Trophoblast cell (in vitro differentiated cells and primary cell): ENCODE measurements at regions not wholly inside any gene's neighbourhood (a gene's known extent, or its start where the extent isn't known, plus 50 kb on each side); places are given as distances from the start of the nearest gene placed in this dataset.

Experiments
- DNase-seq, 2 donors: peaks; one replicate each; pipeline ENCODE4 v3.0.0-alpha.2; 2016
- H2AFZ ChIP-seq: 2 replicates; pipeline ENCODE4 v1.6.1; 2013; ENCODE audit warnings: low read length, moderate library complexity, mild to moderate bottlenecking; ENCODE audit not compliant: insufficient read depth, poor library complexity
- H2AK5ac ChIP-seq: 2 replicates; pipeline ENCODE4 v1.6.1; 2013; ENCODE audit warnings: mild to moderate bottlenecking, low read length
- H2BK120ac ChIP-seq: 2 replicates; pipeline ENCODE4 v1.6.1; 2013; ENCODE audit warnings: low read length, mild to moderate bottlenecking, moderate library complexity; ENCODE audit not compliant: insufficient read depth, poor library complexity
- H2BK12ac ChIP-seq: 2 replicates; pipeline ENCODE4 v1.6.1; 2013; ENCODE audit warnings: mild to moderate bottlenecking, low read length, moderate library complexity
- H2BK5ac ChIP-seq: 2 replicates; pipeline ENCODE4 v1.6.1; 2013; ENCODE audit warnings: low read length, low read depth, moderate library complexity, mild to moderate bottlenecking; ENCODE audit not compliant: poor library complexity
- H3K14ac ChIP-seq: 2 replicates; pipeline ENCODE4 v1.6.1; 2013; ENCODE audit warnings: mild to moderate bottlenecking, low read length
- H3K18ac ChIP-seq: 2 replicates; pipeline ENCODE4 v1.6.1; 2013; ENCODE audit warnings: mild to moderate bottlenecking, low read length
- H3K23ac ChIP-seq: 2 replicates; pipeline ENCODE4 v1.6.1; 2013; ENCODE audit warnings: low read length
- H3K27ac ChIP-seq: 2 replicates; pipeline ENCODE4 v1.5.1; 2013; ENCODE audit warnings: low read depth, mild to moderate bottlenecking, inconsistent platforms, low read length, moderate library complexity
- H3K27me3 ChIP-seq: 2 replicates; pipeline ENCODE4 v1.6.1; 2013; ENCODE audit warnings: inconsistent platforms, mild to moderate bottlenecking, low read length, moderate library complexity; ENCODE audit not compliant: insufficient read depth
- H3K36me3 ChIP-seq, 2 experiments: 1 replicate in 1 of 2; 2 replicates in 1 of 2; pipeline ENCODE4 v1.6.1; 2013; ENCODE audit warnings: low read length in 2 of 2, mild to moderate bottlenecking in 2 of 2, moderate library complexity in 1 of 2; ENCODE audit not compliant: insufficient read depth in 2 of 2, control insufficient read depth in 1 of 2
- H3K4ac ChIP-seq: 2 replicates; pipeline ENCODE4 v1.6.1; 2013; ENCODE audit warnings: low read depth, mild to moderate bottlenecking, low read length, moderate library complexity
- H3K4me1 ChIP-seq, 2 experiments: 1 replicate in 1 of 2; 2 replicates in 1 of 2; pipeline ENCODE4 v1.6.1; 2013; ENCODE audit warnings: low read length in 2 of 2, mild to moderate bottlenecking in 2 of 2, moderate library complexity in 1 of 2; ENCODE audit not compliant: insufficient read depth in 2 of 2, control insufficient read depth in 1 of 2
- H3K4me2 ChIP-seq: 2 replicates; pipeline ENCODE4 v1.6.1; 2013; ENCODE audit warnings: inconsistent platforms, mild to moderate bottlenecking, low read length, moderate library complexity
- H3K4me3 ChIP-seq: 2 replicates; pipeline ENCODE4 v1.5.1; 2013; ENCODE audit warnings: mild to moderate bottlenecking, low read depth, low read length, inconsistent platforms
- H3K79me1 ChIP-seq: one replicate; pipeline ENCODE4 v1.6.1; 2013; ENCODE audit warnings: low read length
- H3K79me2 ChIP-seq: 2 replicates; pipeline ENCODE4 v1.6.1; 2013; ENCODE audit warnings: low read length, mild to moderate bottlenecking; ENCODE audit not compliant: control insufficient read depth, insufficient read depth, poor library complexity
- H3K9ac ChIP-seq: 2 replicates; pipeline ENCODE4 v1.6.1; 2013; ENCODE audit warnings: mild to moderate bottlenecking, low read length
- H3K9me3 ChIP-seq: 2 replicates; pipeline ENCODE4 v1.6.1; 2013; ENCODE audit warnings: low read depth, mild to moderate bottlenecking, control low read depth, inconsistent platforms, low read length; ENCODE audit not compliant: insufficient read depth
- H4K12ac ChIP-seq: 2 replicates; pipeline ENCODE4 v1.6.1; 2013; ENCODE audit warnings: low read depth, mild to moderate bottlenecking, low read length, moderate library complexity
- H4K8ac ChIP-seq: 2 replicates; pipeline ENCODE4 v1.6.1; 2013; ENCODE audit warnings: low read depth, mild to moderate bottlenecking, low read length, moderate library complexity
- H4K91ac ChIP-seq: one replicate; pipeline ENCODE4 v1.6.1; 2013; ENCODE audit warnings: low read depth, mild to moderate bottlenecking, low read length, moderate library complexity
- WGBS: extraction: QIAGEN DNeasy Blood & Tissue Kit; methylation state at CpG from one replicate; pipeline ENCODE4 v1.1.7; 2013; ENCODE audit warnings: missing lambda C conversion rate; ENCODE audit not compliant: insufficient read length, insufficient coverage; ENCODE audit errors: extremely low coverage; 5-methylcytosine and 5-hydroxymethylcytosine counted together

- DNase-seq = no peak
- Histone ChIP-seq H3K23ac (no peak overlapping the region), H2AFZ (no peak overlapping the region), H4K12ac (no peak overlapping the region), H3K4me1 (no peaks in the 10 kb centered on the region), H3K4ac (no peak overlapping the region), H2BK120ac (no peak overlapping the region), H3K79me1 (no peaks in the 10 kb centered on the region), H4K91ac (no peak overlapping the region), H3K18ac (no peak overlapping the region), H4K8ac (no peak overlapping the region), H3K27me3 (no peaks in the 10 kb centered on the region), H3K9ac (no peak overlapping the region), H2AK5ac (no peak overlapping the region), H3K4me2 (no peak overlapping the region), H3K14ac (no peak overlapping the region), H3K4me3 (no peak overlapping the region), H3K36me3 (no peaks in the 10 kb centered on the region), H3K27ac (no peak overlapping the region), H2BK12ac (no peak overlapping the region), H3K79me2 (no peaks in the 10 kb centered on the region), H2BK5ac (no peak overlapping the region), H3K9me3 (no peaks in the 10 kb centered on the region)
- WGBS = no CpG with 5 or more reads among the region's 6 CpGs
Observed at GRCh38 chr18:62644773-62645172, 70.6 kb upstream of the PHLPP1 start.

DNA sequence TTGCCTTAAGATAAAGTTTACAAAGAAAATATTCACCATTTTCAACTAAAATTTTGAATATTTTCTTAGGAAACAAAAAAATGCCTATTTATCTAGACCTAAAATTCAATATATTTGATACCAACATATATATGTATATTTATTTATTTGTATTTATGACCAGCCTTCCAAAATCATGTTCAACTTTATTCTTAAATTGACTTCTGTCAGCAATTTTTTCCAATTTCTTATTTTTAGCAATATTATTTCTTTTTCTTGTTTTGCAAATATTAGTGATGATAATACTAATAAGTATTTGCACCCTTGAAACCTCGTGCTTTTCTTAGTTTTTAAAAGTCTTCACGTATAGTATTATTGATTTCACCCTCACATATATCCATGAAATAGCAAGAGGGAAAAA is 68.2 kb upstream of the PHLPP1 start:
- no peak overlapping the region for H3K14ac ChIP-seq
- no peak overlapping the region for H3K18ac ChIP-seq
- no peak overlapping the region for H3K9ac ChIP-seq
- H3K36me3 ChIP-seq = no peaks in the 10 kb centered on the region
- no peaks in the 10 kb centered on the region for H3K27me3 ChIP-seq
- H3K4me2 ChIP-seq = no peak overlapping the region
- no peaks in the 10 kb centered on the region for H3K9me3 ChIP-seq
- no peak overlapping the region for H4K91ac ChIP-seq
- no peak overlapping the region for H2BK12ac ChIP-seq
- H3K23ac ChIP-seq = no peak overlapping the region
- no peak overlapping the region for H3K4me3 ChIP-seq
- no peak overlapping the region for H2BK5ac ChIP-seq
- H3K4me1 ChIP-seq = no peaks in the 10 kb centered on the region
- no CpG with 5 or more reads among the region's 2 CpGs for WGBS
- no peak overlapping the region for H4K12ac ChIP-seq
- H3K79me2 ChIP-seq = no peaks in the 10 kb centered on the region
- no peak overlapping the region for H3K27ac ChIP-seq
- H2AFZ ChIP-seq = no peak overlapping the region
- no peak overlapping the region for H4K8ac ChIP-seq
- H3K4ac ChIP-seq = no peak overlapping the region
- no peak overlapping the region for H2AK5ac ChIP-seq
- no peaks in the 10 kb centered on the region for H3K79me1 ChIP-seq
- no peak for DNase-seq
- no peak overlapping the region for H2BK120ac ChIP-seq

- WGBS = no CpG with 5 or more reads among the region's 6 CpGs
- Histone ChIP-seq H2AK5ac (no peak overlapping the region), H3K4me1 (no peaks in the 10 kb centered on the region), H3K9ac (no peak overlapping the region), H3K79me1 (no peaks in the 10 kb centered on the region), H3K4me2 (no peak overlapping the region), H3K9me3 (no peaks in the 10 kb centered on the region), H3K4me3 (no peak overlapping the region), H4K12ac (no peak overlapping the region), H3K23ac (no peak overlapping the region), H3K14ac (no peak overlapping the region), H3K36me3 (no peaks in the 10 kb centered on the region), H3K27me3 (no peaks in the 10 kb centered on the region), H2AFZ (no peak overlapping the region), H2BK120ac (no peak overlapping the region), H2BK5ac (no peak overlapping the region), H2BK12ac (no peak overlapping the region), H3K4ac (no peak overlapping the region), H3K79me2 (no peaks in the 10 kb centered on the region), H4K91ac (no peak overlapping the region), H3K27ac (no peak overlapping the region), H3K18ac (no peak overlapping the region), H4K8ac (no peak overlapping the region)
- DNase-seq = no peak
Observed at GRCh38 chr18:62648045-62648678, 67.2 kb upstream of the PHLPP1 start.

- Histone ChIP-seq H3K9me3 (no peaks in the 10 kb centered on the region), H4K8ac (no peak overlapping the region), H3K14ac (no peak overlapping the region), H3K9ac (no peak overlapping the region), H3K4me2 (no peak overlapping the region), H2BK120ac (no peak overlapping the region), H3K4ac (no peak overlapping the region), H3K79me1 (no peaks in the 10 kb centered on the region), H3K18ac (no peak overlapping the region), H2BK12ac (no peak overlapping the region), H3K27ac (no peak overlapping the region), H2AFZ (no peak overlapping the region), H3K79me2 (no peaks in the 10 kb centered on the region), H3K23ac (no peak overlapping the region), H4K91ac (no peak overlapping the region), H3K4me1 (no peaks in the 10 kb centered on the region), H2BK5ac (no peak overlapping the region), H4K12ac (no peak overlapping the region), H3K36me3 (no peaks in the 10 kb centered on the region), H3K4me3 (no peak overlapping the region), H3K27me3 (no peaks in the 10 kb centered on the region), H2AK5ac (no peak overlapping the region)
- no peak for DNase-seq
- no CpG with 5 or more reads among the region's 7 CpGs for WGBS
Observed at GRCh38 chr18:62651276-62652056, 63.9 kb upstream of the PHLPP1 start.
